Stimulated activated naive CD4-positive, alpha-beta T cell (primary cell): ENCODE measurements at regions not wholly inside any gene's neighbourhood (a gene's known extent, or its start where the extent isn't known, plus 50 kb on each side); places are given as distances from the start of the nearest gene placed in this dataset.

Experiments used
- DNase-seq, 6 experiments: peaks; one replicate each; lab custom pipeline; 2025; lab: John Stamatoyannopoulos, UW

DNA sequence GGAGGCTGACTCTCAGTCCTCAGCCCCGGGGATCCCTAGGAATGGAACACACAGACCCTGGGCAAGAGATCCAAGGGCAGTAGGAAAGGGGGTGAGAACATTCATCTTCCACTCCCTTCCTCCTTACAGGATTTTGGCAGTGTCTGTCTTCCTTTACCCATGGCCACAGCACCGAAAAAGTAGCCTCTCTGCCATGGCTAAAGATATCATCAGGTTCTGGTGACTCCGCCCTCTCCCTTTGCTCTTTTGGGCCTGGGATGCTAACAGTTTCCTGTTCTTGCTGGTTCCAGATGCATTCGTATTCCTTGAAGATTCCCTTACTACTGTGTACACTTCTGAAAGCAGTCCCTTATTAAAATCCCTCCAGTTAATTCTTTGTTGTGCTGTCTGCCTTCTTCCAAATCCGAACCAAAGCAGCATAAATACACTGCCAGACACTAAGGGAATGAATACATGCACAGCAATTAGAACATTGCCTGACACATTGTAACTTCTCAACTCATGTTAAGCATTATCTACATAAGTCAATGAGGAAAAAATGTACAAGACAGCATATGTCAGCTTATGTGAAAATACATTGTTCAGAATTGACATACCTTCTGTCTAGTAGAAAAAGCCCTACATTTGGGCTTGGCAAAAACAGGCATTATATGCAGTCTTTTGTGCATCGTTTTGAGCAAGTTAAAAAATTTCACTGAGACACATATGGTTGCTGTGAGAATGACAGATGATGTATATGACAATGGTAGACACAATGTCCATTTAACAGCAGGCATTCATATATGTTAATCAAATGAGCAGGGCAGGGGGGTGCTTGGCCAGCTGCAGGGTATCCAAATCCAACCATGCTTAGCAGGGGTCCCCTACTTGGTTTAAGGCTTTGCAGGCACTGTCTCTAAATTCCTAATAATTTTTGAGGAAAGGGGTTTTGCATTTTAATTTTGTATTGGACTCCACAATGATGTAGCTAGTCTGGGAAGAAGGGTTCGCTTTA, 58.8 kb upstream of the RAI14 start:
- no peak for DNase-seq

DNA sequence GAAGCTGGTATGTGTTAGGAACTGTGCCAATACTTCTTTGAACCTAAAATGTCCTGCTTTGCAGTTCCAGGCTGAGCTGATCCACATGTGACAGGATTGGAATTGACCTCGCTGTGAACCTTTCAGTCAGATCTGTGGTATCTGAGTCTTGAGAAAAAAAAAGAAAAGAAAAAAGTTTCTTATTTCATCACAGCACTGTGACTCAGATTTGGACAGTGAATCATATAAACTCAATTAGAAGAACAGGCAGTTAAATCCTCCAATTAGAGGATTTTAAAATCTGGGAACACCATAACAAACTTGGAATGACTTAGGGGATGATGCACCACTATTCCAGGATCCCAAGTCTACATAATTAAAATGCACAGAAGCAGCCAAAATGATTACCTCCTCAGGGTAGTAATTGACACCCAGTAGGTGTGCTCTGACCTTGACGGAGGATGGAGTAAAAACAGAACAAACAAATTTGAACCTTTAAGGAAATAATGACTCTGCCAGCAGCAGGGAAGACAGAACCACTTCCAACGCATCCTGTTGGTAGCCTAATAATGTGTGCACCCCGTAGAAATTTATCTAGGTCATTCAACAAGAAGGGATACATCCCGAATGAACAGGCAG, 57.8 kb upstream of the RAI14 start:
- DNase-seq, result no peak

DNA sequence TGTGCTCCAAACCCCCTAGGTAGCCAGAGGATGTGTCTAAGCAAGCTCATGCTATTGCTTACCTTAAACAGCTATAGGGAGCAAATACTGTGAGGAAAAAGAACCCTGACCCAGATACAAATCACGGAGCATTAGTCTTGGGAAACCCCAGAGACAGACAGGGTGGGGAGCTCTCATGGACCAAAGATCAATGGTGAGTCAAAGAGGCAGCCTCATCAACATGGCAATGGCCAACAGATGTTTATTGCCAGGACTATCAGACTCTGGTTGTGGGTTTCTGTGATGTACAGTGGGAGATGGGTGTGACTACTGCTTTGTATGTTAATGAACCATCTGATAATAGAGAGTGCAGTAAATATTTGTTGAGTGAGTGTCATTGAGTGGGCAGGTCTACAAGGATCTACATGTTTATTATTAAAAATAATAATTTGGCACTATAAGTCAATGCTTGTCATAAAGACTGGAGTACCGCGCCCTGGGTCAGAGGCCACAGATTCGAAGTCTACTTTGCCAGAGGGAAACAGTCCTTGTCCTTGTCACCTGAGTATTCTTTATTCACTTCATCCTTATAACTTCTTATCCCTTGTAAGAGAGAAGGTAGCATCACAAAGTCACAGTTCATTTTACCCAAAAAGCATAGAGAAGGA, 56.5 kb upstream of the RAI14 start:
- DNase-seq, result no peak

- no peak for DNase-seq
Measured at GRCh38 chr5:34600118-34600493, 56.0 kb upstream of the RAI14 start.

DNA sequence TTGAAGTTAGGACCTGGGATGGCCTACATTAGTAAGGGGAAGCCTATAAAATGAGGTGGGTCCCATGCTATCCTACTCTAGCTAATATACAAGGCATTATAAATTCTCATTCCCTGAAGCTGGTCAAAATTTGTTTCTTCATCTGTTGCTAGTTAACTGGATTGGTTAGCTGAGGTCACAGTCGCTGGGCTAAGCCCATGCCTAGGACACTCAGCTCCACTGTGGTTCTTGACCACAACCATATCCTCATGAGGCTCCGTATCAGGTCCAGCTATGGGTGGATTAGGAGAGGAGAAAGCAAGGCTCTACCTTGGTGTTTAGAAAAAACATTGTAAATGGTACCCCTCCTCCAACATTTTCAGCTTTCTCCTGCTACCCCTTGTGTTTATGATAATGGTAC, 52.8 kb upstream of the RAI14 start:
- DNase-seq, result no peak

DNA sequence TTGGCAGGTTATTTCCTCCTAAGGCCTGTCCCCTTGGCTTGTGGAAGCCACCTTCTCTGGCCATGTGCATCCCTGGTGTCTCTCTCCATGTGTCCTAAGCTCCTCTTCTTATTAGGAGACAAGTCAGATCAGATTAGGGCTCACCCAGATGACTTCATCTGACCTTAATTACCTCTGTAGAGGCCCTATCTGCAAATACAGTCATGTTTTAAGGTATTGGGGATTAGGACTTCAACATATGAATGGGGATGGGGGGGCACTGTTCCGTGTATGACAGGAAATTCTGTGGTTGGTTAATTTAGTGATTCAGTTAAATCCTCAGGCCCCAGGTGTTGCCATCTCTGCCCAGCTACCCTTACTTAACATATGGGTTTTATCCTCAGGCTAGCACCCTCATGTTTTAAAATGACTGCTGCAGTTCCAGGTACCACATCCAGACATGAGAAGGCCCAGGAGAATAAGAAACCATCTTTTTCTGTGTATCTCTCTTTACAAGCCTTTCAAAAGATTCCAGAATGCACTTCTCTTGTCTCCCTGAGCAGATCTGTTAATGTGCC, 51.9 kb upstream of the RAI14 start:
- no peak for DNase-seq

DNA sequence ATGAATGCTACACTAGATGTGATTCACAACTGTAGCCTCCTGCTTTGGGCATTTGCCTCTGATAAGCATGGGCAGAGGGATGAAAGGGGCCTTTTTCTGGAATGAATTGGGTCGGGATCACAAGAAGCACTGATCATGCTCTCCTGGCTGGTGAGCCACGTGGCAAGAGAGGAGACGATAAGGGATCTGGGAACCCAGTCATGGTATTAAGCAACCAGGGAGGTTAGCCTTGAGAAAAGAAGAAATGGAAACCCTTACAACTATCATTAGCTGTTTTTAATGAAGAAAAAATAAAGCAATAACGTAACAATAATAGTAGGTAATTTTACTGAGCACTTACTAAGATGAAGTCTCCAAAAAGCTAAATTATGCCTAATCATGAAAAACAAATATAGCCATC, 50.0 kb upstream of the RAI14 start:
- DNase-seq, result no peak
